Spleen (tissue), 7 donors: ENCODE measurements at regions not wholly inside any gene's neighbourhood (a gene's known extent, or its start where the extent isn't known, plus 50 kb on each side); places are given as distances from the start of the nearest gene placed in this dataset.

Experiments used
- POLR2A ChIP-seq, 3 donors: fragments of 450-650 bp; IDR thresholded peaks; one replicate each; pipeline ENCODE4 v1.5.1; 2017; ENCODE audit warnings: antibody characterized with exemption in 3 of 3, mild to moderate bottlenecking in 1 of 3
- TF ChIP-seq, protein P1 (sequence below), 11 experiments: fragments of 200-600 bp in 7 of 11; fragments of 450-650 bp in 4 of 11; sonication (generic) in 4 of 11; IDR thresholded peaks in 8 of 11; conservative IDR thresholded peaks in 3 of 11; 1 replicate in 7 of 11; 2 replicates in 4 of 11; pipeline versions ENCODE4 v1.4.0 to v1.8.0; 2016 to 2021; ENCODE audit warnings: antibody characterized with exemption in 11 of 11, inconsistent platforms in 4 of 11, mild to moderate bottlenecking in 1 of 11
- donor health status: DM: no; HTN: no; CAD: no; lungs with moderate emphysema.
- donor health status: DM: no; HTN: no; CAD: no.
- donor health status: DM: no; HTN: no; CAD: no.

DNA sequence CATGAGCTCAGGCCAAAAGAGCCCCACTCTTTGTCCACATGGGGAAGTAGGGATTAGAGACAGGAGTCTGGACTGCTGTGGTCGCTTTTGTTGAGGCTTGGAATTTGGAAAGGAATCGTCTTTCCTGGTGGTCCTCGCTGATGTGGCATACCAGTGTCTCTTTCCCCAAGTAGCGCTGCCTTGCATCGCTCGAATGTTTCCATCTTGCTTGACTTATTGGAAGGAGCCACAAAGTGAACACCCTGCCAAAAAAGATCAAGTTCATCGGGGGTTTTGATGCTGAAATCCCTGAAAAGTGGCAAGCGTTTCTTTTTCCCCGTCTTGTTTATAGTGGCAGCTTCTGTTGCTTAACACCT, 161.3 kb downstream of the MACROH2A1 start:
- TF ChIP-seq, protein P1, sequence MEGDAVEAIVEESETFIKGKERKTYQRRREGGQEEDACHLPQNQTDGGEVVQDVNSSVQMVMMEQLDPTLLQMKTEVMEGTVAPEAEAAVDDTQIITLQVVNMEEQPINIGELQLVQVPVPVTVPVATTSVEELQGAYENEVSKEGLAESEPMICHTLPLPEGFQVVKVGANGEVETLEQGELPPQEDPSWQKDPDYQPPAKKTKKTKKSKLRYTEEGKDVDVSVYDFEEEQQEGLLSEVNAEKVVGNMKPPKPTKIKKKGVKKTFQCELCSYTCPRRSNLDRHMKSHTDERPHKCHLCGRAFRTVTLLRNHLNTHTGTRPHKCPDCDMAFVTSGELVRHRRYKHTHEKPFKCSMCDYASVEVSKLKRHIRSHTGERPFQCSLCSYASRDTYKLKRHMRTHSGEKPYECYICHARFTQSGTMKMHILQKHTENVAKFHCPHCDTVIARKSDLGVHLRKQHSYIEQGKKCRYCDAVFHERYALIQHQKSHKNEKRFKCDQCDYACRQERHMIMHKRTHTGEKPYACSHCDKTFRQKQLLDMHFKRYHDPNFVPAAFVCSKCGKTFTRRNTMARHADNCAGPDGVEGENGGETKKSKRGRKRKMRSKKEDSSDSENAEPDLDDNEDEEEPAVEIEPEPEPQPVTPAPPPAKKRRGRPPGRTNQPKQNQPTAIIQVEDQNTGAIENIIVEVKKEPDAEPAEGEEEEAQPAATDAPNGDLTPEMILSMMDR (IDR thresholded peaks at IDR 0.05 in 8 of 11, conservative IDR thresholded peaks at IDR 0.05 in 3 of 11): no peak
- no peak for TF ChIP-seq POLR2A (IDR thresholded peaks at IDR 0.05)
